Uterus (tissue), 3 donors: ENCODE measurements at regions not wholly inside any gene's neighbourhood (a gene's known extent, or its start where the extent isn't known, plus 50 kb on each side); places are given as distances from the start of the nearest gene placed in this dataset.

Experiments used
- DNase-seq, 2 donors: peaks; one replicate each; pipeline ENCODE4 v3.0.0-alpha.2; 2019 to 2020
- H3K27ac ChIP-seq, 2 donors: fragments of 200-600 bp; sonication (generic); 1 replicate in 1 of 2; 2 replicates in 1 of 2; pipeline ENCODE4 v1.5.1; 2016 to 2018
- H3K27me3 ChIP-seq, 2 donors: fragments of 200-600 bp; sonication (generic); one replicate each; pipeline ENCODE4 v1.5.1; 2018 to 2019; ENCODE audit warnings: control low read depth in 1 of 2
- H3K36me3 ChIP-seq, 2 donors: fragments of 200-600 bp; sonication (generic); one replicate each; pipeline ENCODE4 v1.5.1; 2019; ENCODE audit warnings: control low read depth in 1 of 2
- H3K4me1 ChIP-seq, 2 donors: fragments of 200-600 bp; sonication (generic); one replicate each; pipeline ENCODE4 v1.5.1; 2018 to 2019; ENCODE audit warnings: control low read depth in 1 of 2
- H3K4me3 ChIP-seq, 2 donors: fragments of 200-600 bp; sonication (generic); 1 replicate in 1 of 2; 2 replicates in 1 of 2; pipeline ENCODE4 v1.5.1; 2018 to 2019; ENCODE audit warnings: mild to moderate bottlenecking in 1 of 2
- H3K9me3 ChIP-seq, 2 donors: fragments of 200-600 bp; sonication (generic); one replicate each; pipeline ENCODE4 v1.5.1; 2019; ENCODE audit warnings: control low read depth in 1 of 2
- CTCF ChIP-seq, 4 experiments: fragments of 200-600 bp in 2 of 4; fragments of 450-650 bp in 2 of 4; sonication (generic) in 2 of 4; IDR thresholded peaks; one replicate each; pipeline ENCODE4 v1.5.1; 2016 to 2019; ENCODE audit warnings: antibody characterized with exemption in 4 of 4, mild to moderate bottlenecking in 2 of 4, moderate library complexity in 1 of 4
- POLR2A ChIP-seq, 2 donors: fragments of 450-650 bp; IDR thresholded peaks; one replicate each; pipeline ENCODE4 v1.6.1; 2016; ENCODE audit warnings: antibody characterized with exemption in 2 of 2, mild to moderate bottlenecking in 1 of 2, moderate library complexity in 1 of 2
- intact Hi-C: fragments of 100-400 bp; cut with DNase I; formaldehyde crosslinking; loops from one replicate; pipeline ENCODE4 v1.15.1; 2023; ENCODE audit warnings: low total_unique reads
- donor health status: DM: yes; HTN: yes; CAD: no.

GRCh38 chr6:167682125-167682524 is 144.6 kb upstream of the AFDN start:
- H3K27ac ChIP-seq: peak overlapping the region; percentile 68 to 74
- H3K4me1 ChIP-seq: peaks cover 0 to 8% of the 10 kb centered on the region in 2 donors
- DNase-seq: no peak
- intact Hi-C loops: no loop called here
- no peaks in the 10 kb centered on the region for H3K9me3 ChIP-seq
- TF ChIP-seq POLR2A (IDR thresholded peaks at IDR 0.05) (no peak), CTCF (IDR thresholded peaks at IDR 0.05) (no peak)
- no peaks in the 10 kb centered on the region for H3K36me3 ChIP-seq
- no peak overlapping the region for H3K4me3 ChIP-seq
- H3K27me3 ChIP-seq: no peaks in the 10 kb centered on the region

GRCh38 chr6:167682546-167683027 is 144.1 kb upstream of the AFDN start:
- intact Hi-C loops: no loop called here
- Histone ChIP-seq H3K4me3 (no peak overlapping the region), H3K9me3 (no peaks in the 10 kb centered on the region), H3K27me3 (no peaks in the 10 kb centered on the region), H3K36me3 (no peaks in the 10 kb centered on the region), H3K4me1 (peaks cover 0 to 8% of the 10 kb centered on the region in 2 donors), H3K27ac (peak overlapping the region; percentile 68 to 74)
- TF ChIP-seq CTCF (IDR thresholded peaks at IDR 0.05) (no peak), POLR2A (IDR thresholded peaks at IDR 0.05) (no peak)
- no peak for DNase-seq

GRCh38 chr6:167683028-167683862 is 143.5 kb upstream of the AFDN start:
- H3K27ac ChIP-seq: peak overlapping the region; percentile 68 to 74
- no peaks in the 10 kb centered on the region for H3K9me3 ChIP-seq
- H3K27me3 ChIP-seq: no peaks in the 10 kb centered on the region
- H3K36me3 ChIP-seq: no peaks in the 10 kb centered on the region
- peaks cover 0 to 8% of the 10 kb centered on the region in 2 donors for H3K4me1 ChIP-seq
- peak; percentile 65 to 74 for DNase-seq
- no peak overlapping the region for H3K4me3 ChIP-seq
- no peak for TF ChIP-seq POLR2A (IDR thresholded peaks at IDR 0.05)
- TF ChIP-seq CTCF (IDR thresholded peaks at IDR 0.05): no peak
- intact Hi-C loops: no loop called here

GRCh38 chr6:167684276-167685104 is 142.2 kb upstream of the AFDN start:
- no peak overlapping the region for H3K4me3 ChIP-seq
- no peak for TF ChIP-seq CTCF (IDR thresholded peaks at IDR 0.05)
- peaks cover 0 to 8% of the 10 kb centered on the region in 2 donors for H3K4me1 ChIP-seq
- H3K27me3 ChIP-seq: no peaks in the 10 kb centered on the region
- H3K9me3 ChIP-seq: no peaks in the 10 kb centered on the region
- no peak overlapping the region for H3K27ac ChIP-seq
- intact Hi-C loops: no loop called here
- H3K36me3 ChIP-seq: no peaks in the 10 kb centered on the region
- no peak for DNase-seq

- no peaks in the 10 kb centered on the region for H3K36me3 ChIP-seq
- no peak for DNase-seq
- TF ChIP-seq POLR2A (IDR thresholded peaks at IDR 0.05) (no peak), CTCF (IDR thresholded peaks at IDR 0.05) (no peak)
- no peaks in the 10 kb centered on the region for H3K9me3 ChIP-seq
- no peak overlapping the region for H3K27ac ChIP-seq
- H3K4me3 ChIP-seq: no peak overlapping the region
- intact Hi-C loops: no loop called here
- H3K27me3 ChIP-seq: no peaks in the 10 kb centered on the region
- peaks cover 0 to 8% of the 10 kb centered on the region in 2 donors for H3K4me1 ChIP-seq
Measured at GRCh38 chr6:167685654-167686053, 141.1 kb upstream of the AFDN start.
